MM.1S (cell line): ENCODE measurements at regions not wholly inside any gene's neighbourhood (a gene's known extent, or its start where the extent isn't known, plus 50 kb on each side); places are given as distances from the start of the nearest gene placed in this dataset.

Experiments used
- CTCF ChIP-seq: fragments of 300-600 bp; sonication (generic); IDR thresholded peaks from 2 replicates; pipeline ENCODE4 v1.5.1; 2016; ENCODE audit warnings: antibody characterized with exemption, low read length, mixed read lengths
- EZH2 ChIP-seq: fragments of 300-600 bp; sonication (generic); optimal IDR thresholded peaks from 2 replicates; pipeline ENCODE3; 2017; ENCODE audit warnings: low read depth, mild to moderate bottlenecking, antibody characterized with exemption, low read length, mixed read lengths
- EZH2phosphoT487 ChIP-seq: fragments of 300-600 bp; sonication (generic); IDR thresholded peaks from 2 replicates; pipeline ENCODE4 v1.6.1; 2018; ENCODE audit warnings: antibody characterized with exemption, low read length

GRCh38 chr14:100396266-100396795, 73.2 kb downstream of the SLC25A47 start:
- TF ChIP-seq CTCF (no peak), EZH2phosphoT487 (no peak), EZH2 (no peak)
